Glutamatergic neuron (in vitro differentiated cells): ENCODE measurements at regions not wholly inside any gene's neighbourhood (a gene's known extent, or its start where the extent isn't known, plus 50 kb on each side); places are given as distances from the start of the nearest gene placed in this dataset.
A peak's percentile ranks its signal among the peaks of the same experiment; 100 is the strongest.

Experiments used
- DNase-seq: peaks from one replicate; pipeline ENCODE4 v3.0.0; 2022
- H3K27ac Mint-ChIP-seq: one replicate; pipeline ENCODE4 v1.8.0; 2020; ENCODE audit warnings: mild to moderate bottlenecking, mixed read lengths, inconsistent platforms; ENCODE audit not compliant: unreplicated experiment
- H3K27me3 Mint-ChIP-seq: one replicate; pipeline ENCODE4 v1.8.0; 2020; ENCODE audit warnings: mild to moderate bottlenecking, moderate library complexity, mixed read lengths, inconsistent platforms; ENCODE audit not compliant: unreplicated experiment
- H3K36me3 Mint-ChIP-seq: one replicate; pipeline ENCODE4 v1.8.0; 2020; ENCODE audit warnings: mild to moderate bottlenecking, mixed read lengths, inconsistent platforms; ENCODE audit not compliant: unreplicated experiment
- H3K4me1 Mint-ChIP-seq: one replicate; pipeline ENCODE4 v1.8.0; 2020; ENCODE audit warnings: mild to moderate bottlenecking, low read depth, mixed read lengths, inconsistent platforms; ENCODE audit not compliant: unreplicated experiment
- H3K4me3 Mint-ChIP-seq: one replicate; pipeline ENCODE4 v1.8.0; 2020; ENCODE audit warnings: mild to moderate bottlenecking, mixed read lengths, inconsistent platforms; ENCODE audit not compliant: unreplicated experiment
- H3K9me3 Mint-ChIP-seq: one replicate; pipeline ENCODE4 v1.8.0; 2020; ENCODE audit warnings: mild to moderate bottlenecking, moderate library complexity, mixed read lengths, inconsistent platforms; ENCODE audit not compliant: unreplicated experiment
- TF ChIP-seq, protein P1 (sequence below): fragments of 200-600 bp; sonication (generic); IDR thresholded peaks from one replicate; pipeline ENCODE4 v1.5.0; 2021; ENCODE audit not compliant: partially characterized antibody, unreplicated experiment

DNA sequence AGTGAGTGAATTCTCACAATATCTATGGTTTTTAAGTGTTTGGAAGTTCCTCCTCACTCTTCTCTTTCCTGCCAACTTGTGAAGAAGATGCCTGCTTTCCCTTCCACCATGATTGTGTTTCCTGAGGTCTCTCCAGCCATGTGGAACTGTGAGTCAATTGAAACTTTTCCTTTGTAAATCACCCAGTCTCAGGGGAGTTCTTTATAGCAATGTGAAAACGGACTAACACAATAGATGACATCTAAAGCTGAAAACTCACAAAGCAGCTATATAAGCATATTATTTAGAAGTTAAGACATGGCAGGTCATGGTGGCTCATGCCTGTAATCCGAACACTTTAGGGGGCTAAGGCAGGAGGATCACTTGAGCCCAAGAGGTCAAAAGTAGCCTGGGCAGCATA is 130.2 kb downstream of the ARRDC3 start:
- Mint-ChIP-seq H3K4me1 (no peaks in the 10 kb centered on the region), H3K4me3 (no peak overlapping the region), H3K27ac (no peak overlapping the region), H3K27me3 (no peaks in the 10 kb centered on the region), H3K9me3 (no peaks in the 10 kb centered on the region), H3K36me3 (no peaks in the 10 kb centered on the region)
- DNase-seq, result no peak
- TF ChIP-seq, protein P1, sequence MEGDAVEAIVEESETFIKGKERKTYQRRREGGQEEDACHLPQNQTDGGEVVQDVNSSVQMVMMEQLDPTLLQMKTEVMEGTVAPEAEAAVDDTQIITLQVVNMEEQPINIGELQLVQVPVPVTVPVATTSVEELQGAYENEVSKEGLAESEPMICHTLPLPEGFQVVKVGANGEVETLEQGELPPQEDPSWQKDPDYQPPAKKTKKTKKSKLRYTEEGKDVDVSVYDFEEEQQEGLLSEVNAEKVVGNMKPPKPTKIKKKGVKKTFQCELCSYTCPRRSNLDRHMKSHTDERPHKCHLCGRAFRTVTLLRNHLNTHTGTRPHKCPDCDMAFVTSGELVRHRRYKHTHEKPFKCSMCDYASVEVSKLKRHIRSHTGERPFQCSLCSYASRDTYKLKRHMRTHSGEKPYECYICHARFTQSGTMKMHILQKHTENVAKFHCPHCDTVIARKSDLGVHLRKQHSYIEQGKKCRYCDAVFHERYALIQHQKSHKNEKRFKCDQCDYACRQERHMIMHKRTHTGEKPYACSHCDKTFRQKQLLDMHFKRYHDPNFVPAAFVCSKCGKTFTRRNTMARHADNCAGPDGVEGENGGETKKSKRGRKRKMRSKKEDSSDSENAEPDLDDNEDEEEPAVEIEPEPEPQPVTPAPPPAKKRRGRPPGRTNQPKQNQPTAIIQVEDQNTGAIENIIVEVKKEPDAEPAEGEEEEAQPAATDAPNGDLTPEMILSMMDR, result no peak

DNA sequence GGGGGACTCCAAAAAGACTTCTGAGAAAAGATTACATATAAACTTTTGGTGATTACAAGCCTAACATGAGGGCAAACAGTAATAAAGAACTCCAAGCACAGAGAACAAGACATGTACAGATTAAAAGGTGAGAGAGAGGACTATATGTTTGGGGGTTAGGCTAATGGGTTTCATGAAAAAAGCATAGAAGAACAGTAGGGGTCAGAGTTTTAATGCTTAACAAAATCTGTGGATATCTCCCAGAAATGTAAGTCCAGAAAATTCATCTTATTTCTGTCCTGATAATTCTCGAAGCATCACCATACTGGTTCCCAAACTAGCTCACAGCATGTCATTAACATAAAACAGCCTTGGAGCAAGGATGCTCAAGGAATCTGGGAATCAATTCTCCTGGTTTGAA is 137.2 kb downstream of the ARRDC3 start:
- no peaks in the 10 kb centered on the region for H3K27me3 Mint-ChIP-seq
- H3K4me1 Mint-ChIP-seq, result no peaks in the 10 kb centered on the region
- H3K27ac Mint-ChIP-seq, result no peak overlapping the region
- TF ChIP-seq, protein P1, result no peak
- H3K36me3 Mint-ChIP-seq, result peaks cover 10% of the 10 kb centered on the region
- H3K4me3 Mint-ChIP-seq, result no peak overlapping the region
- no peaks in the 10 kb centered on the region for H3K9me3 Mint-ChIP-seq
- DNase-seq, result no peak

DNA sequence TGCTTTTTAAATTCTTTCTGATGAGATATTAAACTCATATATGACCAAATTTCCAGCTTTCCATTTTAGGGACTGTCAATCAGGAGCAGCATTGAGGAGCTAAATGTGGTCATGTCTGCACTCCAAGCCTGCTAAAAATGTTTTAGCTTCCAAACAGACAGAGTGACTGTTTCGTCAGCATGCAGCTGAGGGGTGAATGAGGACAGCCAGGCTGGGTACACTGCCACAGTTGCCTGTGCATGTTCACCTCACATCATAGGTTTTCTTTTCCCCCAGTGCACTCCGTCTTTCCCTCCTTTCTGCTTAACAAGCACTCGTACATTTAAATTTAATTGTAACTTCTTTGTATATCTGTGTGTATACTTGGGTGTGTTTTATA is 138.1 kb downstream of the ARRDC3 start:
- H3K36me3 Mint-ChIP-seq, result peaks cover 10% of the 10 kb centered on the region
- no peak for DNase-seq
- no peak overlapping the region for H3K27ac Mint-ChIP-seq
- TF ChIP-seq, protein P1, result no peak
- no peaks in the 10 kb centered on the region for H3K4me1 Mint-ChIP-seq
- H3K27me3 Mint-ChIP-seq, result no peaks in the 10 kb centered on the region
- H3K4me3 Mint-ChIP-seq, result no peak overlapping the region
- no peaks in the 10 kb centered on the region for H3K9me3 Mint-ChIP-seq

DNA sequence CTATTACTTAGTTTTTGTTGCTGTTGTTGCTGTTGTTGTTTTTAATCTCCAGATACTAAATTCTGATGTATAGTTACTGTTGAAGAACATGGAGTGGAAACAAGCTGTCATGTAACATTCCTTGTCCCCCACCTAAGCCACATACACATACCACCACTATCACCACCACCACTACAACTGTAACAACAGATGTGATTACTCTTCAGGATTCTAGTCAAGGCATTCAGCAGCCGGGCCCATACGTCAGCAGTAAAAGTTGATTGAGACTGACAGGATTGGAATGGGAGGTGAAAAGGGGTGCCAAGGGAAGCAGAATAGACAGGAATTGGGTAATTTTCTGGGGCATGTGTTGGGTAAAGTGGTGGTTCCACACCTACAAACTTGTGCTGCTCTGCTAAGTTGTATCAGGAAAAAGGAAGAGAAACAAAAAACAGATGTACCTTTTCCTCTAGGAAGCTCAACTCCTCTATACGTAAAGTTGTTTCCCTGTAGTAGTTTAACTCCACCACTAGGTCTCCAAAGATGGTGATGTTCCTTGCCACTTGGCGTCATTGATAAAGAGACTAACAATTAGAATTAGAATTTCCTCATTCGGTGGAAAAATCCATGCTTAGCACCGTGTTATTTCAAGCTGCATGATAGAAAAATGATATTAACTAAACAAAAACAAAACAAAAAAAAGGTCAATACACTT is 138.6 kb downstream of the ARRDC3 start:
- H3K36me3 Mint-ChIP-seq, result peaks cover 10% of the 10 kb centered on the region
- H3K27me3 Mint-ChIP-seq, result no peaks in the 10 kb centered on the region
- H3K9me3 Mint-ChIP-seq, result no peaks in the 10 kb centered on the region
- no peak for DNase-seq
- no peak overlapping the region for H3K4me3 Mint-ChIP-seq
- TF ChIP-seq, protein P1, result peak; percentile 12
- no peak overlapping the region for H3K27ac Mint-ChIP-seq
- H3K4me1 Mint-ChIP-seq, result no peaks in the 10 kb centered on the region

DNA sequence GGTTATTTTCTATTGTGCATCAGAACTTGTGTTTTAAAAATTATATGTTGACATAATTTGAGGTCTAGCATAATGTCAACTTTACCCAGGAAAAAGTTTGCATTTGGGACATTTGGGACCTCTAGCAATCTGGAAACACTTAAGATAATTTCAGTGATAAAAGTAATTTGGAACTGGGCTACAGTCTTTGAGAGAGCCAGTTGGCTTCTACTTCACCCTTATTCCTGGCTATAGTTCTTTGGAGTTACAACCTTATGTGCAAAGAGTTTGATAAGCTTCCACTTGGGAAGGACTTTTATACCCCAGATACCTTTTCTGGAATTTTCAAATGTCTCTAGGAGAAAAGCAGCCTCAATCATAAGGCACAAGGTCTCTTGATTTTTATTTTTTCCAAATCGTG is 139.3 kb downstream of the ARRDC3 start:
- Mint-ChIP-seq H3K27ac (no peak overlapping the region), H3K4me1 (no peaks in the 10 kb centered on the region), H3K4me3 (no peak overlapping the region), H3K36me3 (peaks cover 10% of the 10 kb centered on the region), H3K9me3 (no peaks in the 10 kb centered on the region), H3K27me3 (no peaks in the 10 kb centered on the region)
- TF ChIP-seq, protein P1, result no peak
- no peak for DNase-seq
